Glutamatergic neuron (in vitro differentiated cells): ENCODE measurements at regions not wholly inside any gene's neighbourhood (a gene's known extent, or its start where the extent isn't known, plus 50 kb on each side); places are given as distances from the start of the nearest gene placed in this dataset.

Experiments used
- DNase-seq: peaks from one replicate; pipeline ENCODE4 v3.0.0; 2022
- H3K27ac Mint-ChIP-seq: one replicate; pipeline ENCODE4 v1.8.0; 2020; ENCODE audit warnings: mild to moderate bottlenecking, mixed read lengths, inconsistent platforms; ENCODE audit not compliant: unreplicated experiment
- H3K27me3 Mint-ChIP-seq: one replicate; pipeline ENCODE4 v1.8.0; 2020; ENCODE audit warnings: mild to moderate bottlenecking, moderate library complexity, mixed read lengths, inconsistent platforms; ENCODE audit not compliant: unreplicated experiment
- H3K36me3 Mint-ChIP-seq: one replicate; pipeline ENCODE4 v1.8.0; 2020; ENCODE audit warnings: mild to moderate bottlenecking, mixed read lengths, inconsistent platforms; ENCODE audit not compliant: unreplicated experiment
- H3K4me1 Mint-ChIP-seq: one replicate; pipeline ENCODE4 v1.8.0; 2020; ENCODE audit warnings: mild to moderate bottlenecking, low read depth, mixed read lengths, inconsistent platforms; ENCODE audit not compliant: unreplicated experiment
- H3K4me3 Mint-ChIP-seq: one replicate; pipeline ENCODE4 v1.8.0; 2020; ENCODE audit warnings: mild to moderate bottlenecking, mixed read lengths, inconsistent platforms; ENCODE audit not compliant: unreplicated experiment
- H3K9me3 Mint-ChIP-seq: one replicate; pipeline ENCODE4 v1.8.0; 2020; ENCODE audit warnings: mild to moderate bottlenecking, moderate library complexity, mixed read lengths, inconsistent platforms; ENCODE audit not compliant: unreplicated experiment
- CTCF ChIP-seq: fragments of 200-600 bp; sonication (generic); IDR thresholded peaks from one replicate; pipeline ENCODE4 v1.5.0; 2021; ENCODE audit not compliant: partially characterized antibody, unreplicated experiment

- H3K27me3 Mint-ChIP-seq: peaks cover 6% of the 10 kb centered on the region
- H3K36me3 Mint-ChIP-seq: no peaks in the 10 kb centered on the region
- H3K4me1 Mint-ChIP-seq: peaks cover 5% of the 10 kb centered on the region
- H3K9me3 Mint-ChIP-seq: peaks cover 4% of the 10 kb centered on the region
- no peak overlapping the region for H3K27ac Mint-ChIP-seq
- no peak for DNase-seq
- H3K4me3 Mint-ChIP-seq: no peak overlapping the region
- TF ChIP-seq CTCF: no peak
Measured at GRCh38 chr7:1314908-1315450, 82.3 kb downstream of the UNCX start.

DNA sequence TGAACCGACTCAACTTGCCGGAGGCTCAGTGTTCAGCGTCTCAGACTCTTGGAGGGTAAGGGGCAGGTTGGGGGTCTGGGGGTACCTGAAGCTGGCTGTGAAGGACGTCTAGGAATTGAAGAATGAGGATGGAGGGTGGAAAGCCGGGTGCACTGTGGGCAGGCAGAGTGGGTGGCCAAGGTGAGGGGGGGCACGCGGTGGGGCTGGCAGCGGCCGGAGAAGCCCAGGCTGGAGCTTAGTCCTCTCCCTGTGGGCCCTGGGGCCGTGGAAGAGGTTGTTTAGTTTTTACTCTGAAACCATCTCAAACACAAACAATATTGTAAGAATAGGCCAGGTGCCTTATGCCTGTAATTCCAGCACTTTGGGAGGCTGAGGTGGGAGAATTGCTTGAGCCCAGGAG, 83.4 kb downstream of the UNCX start:
- H3K36me3 Mint-ChIP-seq: no peaks in the 10 kb centered on the region
- no peak for TF ChIP-seq CTCF
- H3K4me1 Mint-ChIP-seq: peaks cover 11% of the 10 kb centered on the region
- no peak overlapping the region for H3K27ac Mint-ChIP-seq
- peaks cover 12% of the 10 kb centered on the region for H3K27me3 Mint-ChIP-seq
- DNase-seq: no peak
- no peak overlapping the region for H3K4me3 Mint-ChIP-seq
- peaks cover 9% of the 10 kb centered on the region for H3K9me3 Mint-ChIP-seq

DNA sequence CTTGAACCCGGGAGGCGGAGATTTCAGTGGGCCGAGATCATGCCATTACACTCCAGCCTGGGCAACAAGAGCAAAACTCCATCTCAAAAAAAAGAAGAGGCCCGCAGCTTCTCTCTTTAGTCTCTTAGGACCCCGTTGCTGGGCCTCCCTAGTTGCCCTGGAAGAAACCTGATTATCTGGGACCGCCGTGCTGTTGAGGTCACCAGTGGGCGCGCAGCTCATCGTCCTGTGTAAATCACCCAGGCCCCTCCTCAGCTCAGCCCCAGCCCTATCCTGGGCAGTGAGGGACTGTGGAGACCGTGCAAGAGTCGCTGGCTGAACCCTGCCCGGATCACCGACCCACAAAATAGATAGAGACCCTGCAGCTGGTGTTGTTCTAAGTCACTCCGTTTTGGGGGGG, 85.0 kb downstream of the UNCX start:
- Mint-ChIP-seq H3K36me3 (no peaks in the 10 kb centered on the region), H3K9me3 (peaks cover 9% of the 10 kb centered on the region), H3K27ac (no peak overlapping the region), H3K27me3 (peaks cover 12% of the 10 kb centered on the region), H3K4me3 (no peak overlapping the region), H3K4me1 (peaks cover 14% of the 10 kb centered on the region)
- TF ChIP-seq CTCF: no peak
- no peak for DNase-seq

DNA sequence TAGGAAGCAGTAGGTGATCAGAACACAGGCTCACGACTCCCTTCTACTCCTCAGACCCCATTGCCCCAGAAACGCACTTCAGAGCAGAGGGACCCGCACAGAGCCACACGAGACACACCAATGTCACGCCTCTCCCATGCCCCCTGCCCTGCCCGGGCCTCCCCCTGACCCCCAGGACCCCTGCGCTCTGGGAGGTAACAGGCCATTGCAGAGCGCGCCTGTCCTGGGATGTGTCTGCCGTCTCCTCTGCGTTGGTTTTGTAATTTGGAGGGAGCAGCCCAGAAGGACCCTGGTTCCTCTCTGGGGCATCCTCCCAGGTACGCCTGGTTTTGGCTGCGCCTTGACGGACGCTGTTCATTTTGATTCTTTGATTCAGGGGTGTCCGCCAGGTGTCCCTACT, 85.4 kb downstream of the UNCX start:
- H3K27me3 Mint-ChIP-seq: peaks cover 12% of the 10 kb centered on the region
- H3K4me3 Mint-ChIP-seq: no peak overlapping the region
- DNase-seq: no peak
- no peak for TF ChIP-seq CTCF
- H3K27ac Mint-ChIP-seq: no peak overlapping the region
- H3K4me1 Mint-ChIP-seq: peaks cover 14% of the 10 kb centered on the region
- H3K9me3 Mint-ChIP-seq: peaks cover 9% of the 10 kb centered on the region
- H3K36me3 Mint-ChIP-seq: no peaks in the 10 kb centered on the region

DNA sequence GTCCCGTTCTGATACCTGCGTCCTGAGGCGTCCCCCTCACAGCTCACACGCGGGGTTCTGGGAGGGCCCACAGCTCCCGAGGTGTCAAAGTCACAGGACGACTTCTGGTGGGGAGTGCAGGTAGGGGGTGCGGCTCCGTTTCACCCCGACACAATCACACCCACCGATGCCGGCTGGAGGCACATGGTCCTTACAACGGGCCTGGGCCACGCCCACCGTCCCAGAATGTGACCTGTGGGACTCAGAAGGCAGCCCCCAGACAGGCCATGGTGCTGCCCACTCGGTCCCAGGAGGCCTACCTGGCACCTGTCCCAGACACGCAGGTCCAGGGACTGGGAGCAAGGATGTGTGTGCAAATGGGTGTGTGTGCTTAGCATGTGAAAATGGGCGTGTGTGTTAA, 86.0 kb downstream of the UNCX start:
- peaks cover 12% of the 10 kb centered on the region for H3K27me3 Mint-ChIP-seq
- H3K9me3 Mint-ChIP-seq: peaks cover 9% of the 10 kb centered on the region
- H3K4me1 Mint-ChIP-seq: peaks cover 16% of the 10 kb centered on the region
- no peak overlapping the region for H3K4me3 Mint-ChIP-seq
- no peak for TF ChIP-seq CTCF
- no peaks in the 10 kb centered on the region for H3K36me3 Mint-ChIP-seq
- DNase-seq: no peak
- H3K27ac Mint-ChIP-seq: no peak overlapping the region
